ENCODE measurements at regions not wholly inside any gene's neighbourhood (a gene's known extent, or its start where the extent isn't known, plus 50 kb on each side); places are given as distances from the start of the nearest gene placed in this dataset.
A peak's percentile ranks its signal among the peaks of the same experiment; 100 is the strongest.
"Not testable (repeated sequence)": the region's sequence is repeated elsewhere in the genome, so short reads cannot be mapped to it uniquely, and the experiment has no call there.

- DNase-seq (ENCODE audit: low spot score) = no peak
Measured at GRCh38 chr18:29373000-29373399, 1196.1 kb upstream of the CDH2 start.

GRCh38 chr18:29361843-29362242 lies 1184.9 kb upstream of the CDH2 start:
- no peak for DNase-seq (ENCODE audit: low spot score)

- DNase-seq (ENCODE audit: low spot score) = not testable (repeated sequence)
Measured at GRCh38 chr18:29360659-29361058, 1183.7 kb upstream of the CDH2 start.

GRCh38 chr18:29359222-29359621 lies 1182.3 kb upstream of the CDH2 start:
- not testable (repeated sequence) for DNase-seq (ENCODE audit: low spot score)

GRCh38 chr18:29351171-29351570 lies 1174.2 kb upstream of the CDH2 start:
- DNase-seq (ENCODE audit: low spot score) = no peak

- no peak for DNase-seq (ENCODE audit: low spot score)
Measured at GRCh38 chr18:29328932-29329331, 1152.0 kb upstream of the CDH2 start.

GRCh38 chr18:29326214-29326613 lies 1149.3 kb upstream of the CDH2 start:
- no peak for DNase-seq (ENCODE audit: low spot score)

GRCh38 chr18:29321561-29321960 lies 1144.6 kb upstream of the CDH2 start:
- DNase-seq (ENCODE audit: low spot score) = no peak

GRCh38 chr18:29313312-29313711 lies 1136.4 kb upstream of the CDH2 start:
- DNase-seq (ENCODE audit: low spot score) = no peak

- no peak for DNase-seq (ENCODE audit: low spot score)
Measured at GRCh38 chr18:29311580-29311979, 1134.7 kb upstream of the CDH2 start.

GRCh38 chr18:29309366-29309765 lies 1132.4 kb upstream of the CDH2 start:
- no peak for DNase-seq (ENCODE audit: low spot score)

- no peak for DNase-seq (ENCODE audit: low spot score)
Measured at GRCh38 chr18:29307982-29308381, 1131.1 kb upstream of the CDH2 start.

- DNase-seq (ENCODE audit: low spot score) = no peak
Measured at GRCh38 chr18:29307231-29307630, 1130.3 kb upstream of the CDH2 start.

- DNase-seq (ENCODE audit: low spot score) = no peak
Measured at GRCh38 chr18:29305516-29305915, 1128.6 kb upstream of the CDH2 start.

GRCh38 chr18:29301048-29301447 lies 1124.1 kb upstream of the CDH2 start:
- DNase-seq (ENCODE audit: low spot score) = no peak

- no peak for DNase-seq (ENCODE audit: low spot score)
Measured at GRCh38 chr18:29285471-29285870, 1108.5 kb upstream of the CDH2 start.

GRCh38 chr18:29271501-29271900 lies 1094.6 kb upstream of the CDH2 start:
- no peak for DNase-seq (ENCODE audit: low spot score)

GRCh38 chr18:29259838-29260237 lies 1082.9 kb upstream of the CDH2 start:
- peak; percentile 5 for DNase-seq (ENCODE audit: low spot score)

- no peak for DNase-seq (ENCODE audit: low spot score)
Measured at GRCh38 chr18:29254123-29254522, 1077.2 kb upstream of the CDH2 start.

- no peak for DNase-seq (ENCODE audit: low spot score)
Measured at GRCh38 chr18:29251681-29252080, 1074.8 kb upstream of the CDH2 start.

- DNase-seq (ENCODE audit: low spot score) = no peak
Measured at GRCh38 chr18:29250843-29251242, 1073.9 kb upstream of the CDH2 start.

- DNase-seq (ENCODE audit: low spot score) = no peak
Measured at GRCh38 chr18:29250259-29250658, 1073.3 kb upstream of the CDH2 start.

- DNase-seq (ENCODE audit: low spot score) = no peak
Measured at GRCh38 chr18:29248805-29249204, 1071.9 kb upstream of the CDH2 start.

GRCh38 chr18:29241199-29241598 lies 1064.3 kb upstream of the CDH2 start:
- DNase-seq (ENCODE audit: low spot score) = no peak

GRCh38 chr18:29234751-29235150 lies 1057.8 kb upstream of the CDH2 start:
- no peak for DNase-seq (ENCODE audit: low spot score)

Data from GM03348 (cell line).